HG03354 (cell line): ENCODE measurements at regions not wholly inside any gene's neighbourhood (a gene's known extent, or its start where the extent isn't known, plus 50 kb on each side); places are given as distances from the start of the nearest gene placed in this dataset.

Experiments
- ATAC-seq: cut with Tn5 transposase; IDR thresholded peaks from one replicate; pipeline ENCODE4 v1.9.1; 2021; ENCODE audit warnings: mild to moderate bottlenecking; ENCODE audit not compliant: unreplicated experiment, poor library complexity, severe bottlenecking

DNA sequence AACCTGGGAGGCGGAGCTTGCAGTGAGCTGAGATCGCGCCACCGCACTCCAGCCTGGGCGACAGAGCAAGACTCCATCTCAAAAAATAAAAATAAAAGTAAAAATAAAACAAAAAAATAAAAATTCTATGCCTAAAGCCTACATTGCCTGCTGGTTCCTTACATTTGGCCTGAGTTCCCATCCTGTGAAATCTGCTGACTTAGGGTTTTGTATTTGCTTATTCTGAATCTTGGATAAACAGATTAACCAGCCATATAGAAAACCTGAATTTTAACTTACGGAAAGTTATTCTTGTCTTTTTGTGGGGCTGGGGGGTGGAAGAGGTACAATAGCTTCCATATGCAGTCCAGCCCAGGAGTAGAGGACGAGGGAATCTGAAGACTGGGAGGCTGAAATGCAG, 73.7 kb upstream of the UMPS start:
- ATAC-seq, result no peak

- no peak for ATAC-seq
Observed at GRCh38 chr3:124657138-124657537, 73.1 kb upstream of the UMPS start.

- ATAC-seq, result no peak
Observed at GRCh38 chr3:124658270-124658669, 72.0 kb upstream of the UMPS start.

- no peak for ATAC-seq
Observed at GRCh38 chr3:124659175-124659574, 71.1 kb upstream of the UMPS start.

DNA sequence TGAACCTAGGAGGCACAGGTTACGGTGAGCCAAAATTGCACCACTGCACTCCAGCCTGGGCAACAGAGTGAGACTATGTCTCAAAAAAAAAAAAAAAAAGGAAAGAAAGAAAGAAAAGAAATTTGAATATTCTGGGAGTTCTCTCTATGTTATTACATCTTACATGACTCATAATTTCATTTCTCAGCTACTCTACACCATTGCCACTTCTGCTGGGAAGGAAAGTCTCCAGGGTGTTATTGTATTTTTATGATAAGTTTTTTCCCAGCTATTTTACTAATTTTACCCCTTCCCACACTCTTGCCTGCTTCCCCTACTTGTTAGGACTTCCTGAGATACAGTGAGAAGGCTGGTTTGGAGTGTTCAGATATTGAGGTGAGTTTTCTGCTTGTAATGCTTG, 69.7 kb upstream of the UMPS start:
- ATAC-seq, result no peak

- no peak for ATAC-seq
Observed at GRCh38 chr3:124663690-124664089, 66.6 kb upstream of the UMPS start.

DNA sequence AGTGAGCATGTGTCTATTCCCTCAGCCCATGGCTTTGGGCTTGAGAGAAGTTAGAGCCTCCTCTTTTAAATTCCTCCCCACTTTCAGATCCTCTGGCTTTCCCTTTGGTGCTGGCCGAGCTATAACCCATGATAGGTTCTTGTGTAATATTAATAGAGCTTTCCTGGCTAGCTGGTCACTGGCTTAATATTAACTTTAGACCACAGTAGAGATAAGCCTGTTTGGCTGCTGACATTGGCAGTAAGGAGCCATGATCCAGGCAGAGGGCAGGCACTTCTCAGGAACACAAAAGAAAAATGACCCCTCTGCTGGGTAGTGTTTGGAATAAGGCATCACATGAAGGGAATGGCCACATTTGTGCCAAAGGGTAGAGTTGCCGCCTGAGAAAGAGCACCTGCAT, 65.4 kb upstream of the UMPS start:
- ATAC-seq, result no peak

DNA sequence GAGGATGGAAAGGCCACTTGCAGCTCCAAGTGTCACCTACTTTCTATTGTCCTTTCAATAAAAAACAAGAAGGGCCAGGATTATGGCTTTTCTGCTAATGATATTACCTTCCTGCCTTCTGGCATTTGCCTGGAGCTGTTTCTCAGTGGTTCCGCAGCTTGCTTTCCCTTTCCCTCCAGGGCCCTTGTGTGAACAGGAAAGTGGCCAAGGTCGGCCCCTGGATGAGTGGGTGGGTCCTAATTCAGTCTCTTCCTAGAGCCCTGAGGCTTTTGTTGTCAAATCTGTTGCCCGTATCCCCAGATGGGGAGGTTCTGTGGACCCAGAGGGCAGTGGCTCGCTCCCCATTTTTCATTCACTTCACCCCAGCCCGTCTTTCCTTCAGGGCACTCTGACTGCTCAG, 64.2 kb upstream of the UMPS start:
- no peak for ATAC-seq

- ATAC-seq, result no peak
Observed at GRCh38 chr3:124669470-124669869, 60.8 kb upstream of the UMPS start.

DNA sequence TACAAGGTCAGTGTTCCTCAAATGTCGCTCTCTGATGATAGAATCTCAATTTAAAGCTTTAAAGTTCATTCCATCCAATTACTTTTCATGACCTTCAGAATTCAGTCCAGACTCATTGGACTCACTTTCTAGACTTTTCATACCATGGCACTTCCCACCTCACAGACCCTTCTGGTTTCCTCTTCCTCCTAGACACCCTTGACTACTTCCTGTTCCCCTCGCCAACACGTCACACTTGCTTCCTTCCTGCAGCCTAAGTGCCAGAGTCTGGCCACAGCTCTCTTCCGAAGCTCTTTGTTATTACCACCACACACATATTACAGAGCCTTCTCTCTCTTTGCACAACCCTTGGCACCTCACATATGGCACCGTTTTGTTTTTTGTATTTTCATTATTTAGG, 59.1 kb upstream of the UMPS start:
- ATAC-seq, result no peak

GRCh38 chr3:124674336-124674735, 55.9 kb upstream of the UMPS start:
- no peak for ATAC-seq

DNA sequence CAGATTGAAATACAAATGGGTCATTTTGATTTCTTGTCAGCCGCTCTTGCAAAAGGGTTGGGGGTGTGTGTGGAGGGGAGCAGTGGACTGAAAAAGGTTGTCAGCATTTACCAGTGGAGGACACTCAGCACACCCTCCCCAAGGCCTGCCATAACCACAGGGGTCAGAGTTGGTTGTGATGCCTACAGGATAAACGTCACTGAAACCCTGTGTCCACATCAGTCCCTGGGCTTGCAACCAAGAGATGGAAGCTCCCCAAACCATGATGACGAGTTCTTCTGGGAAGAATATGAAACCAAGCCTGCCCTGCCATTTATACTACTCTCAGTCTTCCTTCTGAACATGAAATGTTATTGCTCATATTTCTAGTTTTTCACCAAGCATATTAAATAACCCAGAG, 54.0 kb upstream of the UMPS start:
- ATAC-seq, result no peak

GRCh38 chr3:124679048-124679638, 51.1 kb upstream of the UMPS start:
- ATAC-seq, result no peak
